ENCODE measurements at regions not wholly inside any gene's neighbourhood (a gene's known extent, or its start where the extent isn't known, plus 50 kb on each side); places are given as distances from the start of the nearest gene placed in this dataset.

GRCh38 chr14:58830121-58830520, 192.4 kb downstream of the DACT1 start:
- Mint-ChIP-seq H3K36me3 (ENCODE audit: low read depth) (no peaks in the 10 kb centered on the region), H3K27ac (no peak overlapping the region), H3K9me3 (peaks cover 21% of the 10 kb centered on the region), H3K27me3 (ENCODE audit: insufficient read depth) (no peaks in the 10 kb centered on the region), H3K4me3 (no peak overlapping the region), H3K4me1 (no peaks in the 10 kb centered on the region)
- Histone ChIP-seq H3K4me1 (ENCODE audit: control insufficient read depth, insufficient read depth, low read length) (no peaks in the 10 kb centered on the region), H3K27me3 (ENCODE audit: control insufficient read depth, insufficient read depth, low read length, poor library complexity, severe bottlenecking) (no peaks in the 10 kb centered on the region), H3K4me3 (ENCODE audit: low read length) (no peak overlapping the region), H3K9me3 (ENCODE audit: control insufficient read depth, low read length) (peaks cover 16% of the 10 kb centered on the region), H3K36me3 (ENCODE audit: control insufficient read depth, insufficient read depth, low read length) (no peaks in the 10 kb centered on the region), H3K9ac (ENCODE audit: extremely low read depth, low read length, poor library complexity, severe bottlenecking) (no peak overlapping the region), H3K27ac (ENCODE audit: low read depth, low read length) (no peak overlapping the region)
- WGBS, 2 experiments (ENCODE audit: insufficient coverage in 1 of 2, insufficient read length in 1 of 2): 89 to 93% methylated on average over 2 of the region's 2 CpGs
- DNase-seq: no peak
- no peak for TF ChIP-seq CTCF (conservative IDR thresholded peaks at IDR 0.05)

GRCh38 chr14:58832095-58832521, 194.3 kb downstream of the DACT1 start:
- no peak for TF ChIP-seq CTCF (conservative IDR thresholded peaks at IDR 0.05)
- H3K9ac ChIP-seq (ENCODE audit: extremely low read depth, low read length, poor library complexity, severe bottlenecking): no peak overlapping the region
- no peaks in the 10 kb centered on the region for H3K36me3 Mint-ChIP-seq (ENCODE audit: low read depth)
- no peak overlapping the region for H3K27ac Mint-ChIP-seq
- H3K9me3 Mint-ChIP-seq: peaks cover 19% of the 10 kb centered on the region
- H3K27ac ChIP-seq (ENCODE audit: low read depth, low read length): no peak overlapping the region
- no peaks in the 10 kb centered on the region for H3K4me1 ChIP-seq (ENCODE audit: control insufficient read depth, insufficient read depth, low read length)
- H3K4me1 Mint-ChIP-seq: no peaks in the 10 kb centered on the region
- 89 to 92% methylated on average over 3 of the region's 3 CpGs for WGBS, 2 experiments (ENCODE audit: insufficient coverage in 1 of 2, insufficient read length in 1 of 2)
- no peaks in the 10 kb centered on the region for H3K36me3 ChIP-seq (ENCODE audit: control insufficient read depth, insufficient read depth, low read length)
- H3K27me3 Mint-ChIP-seq (ENCODE audit: insufficient read depth): no peaks in the 10 kb centered on the region
- no peak overlapping the region for H3K4me3 ChIP-seq (ENCODE audit: low read length)
- H3K9me3 ChIP-seq (ENCODE audit: control insufficient read depth, low read length): peaks cover 6% of the 10 kb centered on the region
- H3K4me3 Mint-ChIP-seq: no peak overlapping the region
- no peak for DNase-seq
- no peaks in the 10 kb centered on the region for H3K27me3 ChIP-seq (ENCODE audit: control insufficient read depth, insufficient read depth, low read length, poor library complexity, severe bottlenecking)

- H3K36me3 ChIP-seq (ENCODE audit: control insufficient read depth, insufficient read depth, low read length): no peaks in the 10 kb centered on the region
- no peaks in the 10 kb centered on the region for H3K27me3 ChIP-seq (ENCODE audit: control insufficient read depth, insufficient read depth, low read length, poor library complexity, severe bottlenecking)
- no peak overlapping the region for H3K9ac ChIP-seq (ENCODE audit: extremely low read depth, low read length, poor library complexity, severe bottlenecking)
- no peak overlapping the region for H3K27ac Mint-ChIP-seq
- no peaks in the 10 kb centered on the region for H3K36me3 Mint-ChIP-seq (ENCODE audit: low read depth)
- 92 to 96% methylated on average over 9 to 33 of the region's 33 CpGs for WGBS, 2 experiments (ENCODE audit: insufficient coverage in 1 of 2, insufficient read length in 1 of 2)
- H3K27ac ChIP-seq (ENCODE audit: low read depth, low read length): no peak overlapping the region
- no peaks in the 10 kb centered on the region for H3K4me1 ChIP-seq (ENCODE audit: control insufficient read depth, insufficient read depth, low read length)
- H3K4me3 ChIP-seq (ENCODE audit: low read length): no peak overlapping the region
- H3K4me1 Mint-ChIP-seq: no peaks in the 10 kb centered on the region
- DNase-seq: no peak
- no peak for TF ChIP-seq CTCF (conservative IDR thresholded peaks at IDR 0.05)
- H3K9me3 Mint-ChIP-seq: peaks cover 15% of the 10 kb centered on the region
- H3K4me3 Mint-ChIP-seq: no peak overlapping the region
- H3K27me3 Mint-ChIP-seq (ENCODE audit: insufficient read depth): no peaks in the 10 kb centered on the region
- H3K9me3 ChIP-seq (ENCODE audit: control insufficient read depth, low read length): no peaks in the 10 kb centered on the region
Observed at GRCh38 chr14:58833634-58834378, 196.0 kb downstream of the DACT1 start.

Measured in endodermal cell (in vitro differentiated cells).